Upper lobe of left lung (tissue), 6 donors: ENCODE measurements at regions not wholly inside any gene's neighbourhood (a gene's known extent, or its start where the extent isn't known, plus 50 kb on each side); places are given as distances from the start of the nearest gene placed in this dataset.

ENCODE experiments used
- ATAC-seq, 2 donors: fragments of 200-7000 bp; cut with Tn5 transposase; one replicate each; pipeline ENCODE4 v1.9.1; 2022; ENCODE audit warnings: mild to moderate bottlenecking in 2 of 2, moderate library complexity in 2 of 2; ENCODE audit not compliant: low FRiP score in 2 of 2
- DNase-seq, 2 donors: peaks; one replicate each; pipeline ENCODE4 v3.0.0-alpha.2; 2019 to 2020
- H3K27ac ChIP-seq, 4 donors: fragments of 200-600 bp; sonication (generic); one replicate each; pipeline ENCODE4 v1.5.1; 2016 to 2019
- H3K27me3 ChIP-seq, 4 donors: fragments of 200-600 bp; sonication (generic); one replicate each; pipeline ENCODE4 v1.5.1; 2017 to 2019
- H3K36me3 ChIP-seq, 4 donors: fragments of 200-600 bp; sonication (generic); one replicate each; pipeline ENCODE4 v1.5.1; 2016 to 2019
- H3K4me1 ChIP-seq, 4 donors: fragments of 200-600 bp; sonication (generic); one replicate each; pipeline ENCODE4 v1.5.1; 2018 to 2019
- H3K4me3 ChIP-seq, 4 donors: fragments of 200-600 bp; sonication (generic); one replicate each; pipeline ENCODE4 v1.5.1; 2017 to 2019; ENCODE audit warnings: mild to moderate bottlenecking in 2 of 4, moderate library complexity in 1 of 4
- H3K9me3 ChIP-seq, 4 donors: fragments of 200-600 bp; sonication (generic); one replicate each; pipeline ENCODE4 v1.5.1; 2018 to 2019
- CTCF ChIP-seq, 6 experiments: fragments of 450-650 bp in 4 of 6; fragments of 200-600 bp in 2 of 6; sonication (generic) in 2 of 6; IDR thresholded peaks; one replicate each; pipeline ENCODE4 v1.5.1; 2016 to 2019; ENCODE audit warnings: antibody characterized with exemption in 6 of 6
- EP300 ChIP-seq, 4 donors: sonication (generic); formaldehyde crosslinking; IDR thresholded peaks; one replicate each; pipeline ENCODE4 v1.5.1; 2017; ENCODE audit warnings: antibody characterized with exemption in 4 of 4, control low read depth in 2 of 4
- POLR2A ChIP-seq, 4 donors: fragments of 450-650 bp; IDR thresholded peaks; one replicate each; pipeline ENCODE4 v1.5.1; 2016 to 2017; ENCODE audit warnings: antibody characterized with exemption in 4 of 4, mild to moderate bottlenecking in 2 of 4
- POLR2AphosphoS5 ChIP-seq, 2 donors: sonication (generic); formaldehyde crosslinking; IDR thresholded peaks; one replicate each; pipeline ENCODE4 v1.5.1; 2017; ENCODE audit warnings: antibody characterized with exemption in 2 of 2
- WGBS, 2 donors: methylation state at CpG; one replicate each; pipeline ENCODE4 v1.1.5; 2017 to 2018; 5-methylcytosine and 5-hydroxymethylcytosine counted together
- donor health status: DM: no; HTN: no; CAD: no; lungs with moderate emphysema.
- donor health status: DM: no; HTN: yes; CAD: no; lungs with severe emphysema.

GRCh38 chr12:30850684-30851083, 75.9 kb upstream of the TSPAN11 start:
- Histone ChIP-seq H3K9me3 (no peaks in the 10 kb centered on the region), H3K4me1 (peaks cover 0 to 3% (median 0%) of the 10 kb centered on the region in 4 donors), H3K4me3 (peak overlapping the region in 1 of 4 donors; percentile 55), H3K27me3 (no peaks in the 10 kb centered on the region), H3K27ac (peak overlapping the region in 1 of 4 donors; percentile 59), H3K36me3 (no peaks in the 10 kb centered on the region)
- no peak for ATAC-seq
- DNase-seq, result no peak
- WGBS, 2 donors, result 40 to 44% methylated on average over 8 of the region's 8 CpGs
- TF ChIP-seq CTCF (IDR thresholded peaks at IDR 0.05) (no peak), POLR2A (IDR thresholded peaks at IDR 0.05) (no peak), EP300 (IDR thresholded peaks at IDR 0.05) (no peak), POLR2AphosphoS5 (IDR thresholded peaks at IDR 0.05) (no peak)

GRCh38 chr12:30847259-30847658, 79.3 kb upstream of the TSPAN11 start:
- no peak for TF ChIP-seq POLR2A (IDR thresholded peaks at IDR 0.05)
- TF ChIP-seq EP300 (IDR thresholded peaks at IDR 0.05), result no peak
- TF ChIP-seq POLR2AphosphoS5 (IDR thresholded peaks at IDR 0.05), result no peak
- peak; percentile 46 to 78 (median 63) for TF ChIP-seq CTCF (IDR thresholded peaks at IDR 0.05)
- Histone ChIP-seq H3K4me3 (no peak overlapping the region), H3K4me1 (peaks cover 0 to 3% (median 0%) of the 10 kb centered on the region in 4 donors), H3K27ac (no peak overlapping the region), H3K27me3 (no peaks in the 10 kb centered on the region), H3K9me3 (no peaks in the 10 kb centered on the region), H3K36me3 (no peaks in the 10 kb centered on the region)
- DNase-seq, result no peak
- 19 to 20% methylated on average over 3 of the region's 3 CpGs for WGBS, 2 donors
- no peak for ATAC-seq

GRCh38 chr12:30846776-30847175, 79.8 kb upstream of the TSPAN11 start:
- H3K27ac ChIP-seq, result no peak overlapping the region
- DNase-seq (no peak), ATAC-seq (no peak)
- peaks cover 0 to 3% (median 0%) of the 10 kb centered on the region in 4 donors for H3K4me1 ChIP-seq
- no peak overlapping the region for H3K4me3 ChIP-seq
- H3K36me3 ChIP-seq, result no peaks in the 10 kb centered on the region
- no peak for TF ChIP-seq POLR2A (IDR thresholded peaks at IDR 0.05)
- TF ChIP-seq POLR2AphosphoS5 (IDR thresholded peaks at IDR 0.05), result no peak
- no peak for TF ChIP-seq EP300 (IDR thresholded peaks at IDR 0.05)
- TF ChIP-seq CTCF (IDR thresholded peaks at IDR 0.05), result no peak
- H3K9me3 ChIP-seq, result no peaks in the 10 kb centered on the region
- WGBS, 2 donors, result 82 to 89% methylated on average over 3 to 4 of the region's 4 CpGs
- no peaks in the 10 kb centered on the region for H3K27me3 ChIP-seq

- H3K27ac ChIP-seq, result no peak overlapping the region
- no peaks in the 10 kb centered on the region for H3K9me3 ChIP-seq
- ATAC-seq (no peak), DNase-seq (no peak)
- H3K36me3 ChIP-seq, result no peaks in the 10 kb centered on the region
- WGBS, 2 donors, result 68 to 69% methylated on average over 5 of the region's 5 CpGs
- no peak for TF ChIP-seq POLR2A (IDR thresholded peaks at IDR 0.05)
- no peak for TF ChIP-seq CTCF (IDR thresholded peaks at IDR 0.05)
- no peak for TF ChIP-seq POLR2AphosphoS5 (IDR thresholded peaks at IDR 0.05)
- no peak for TF ChIP-seq EP300 (IDR thresholded peaks at IDR 0.05)
- no peak overlapping the region for H3K4me3 ChIP-seq
- no peaks in the 10 kb centered on the region for H3K27me3 ChIP-seq
- H3K4me1 ChIP-seq, result no peaks in the 10 kb centered on the region
Measured at GRCh38 chr12:30845676-30846075, 80.9 kb upstream of the TSPAN11 start.

GRCh38 chr12:30843211-30843610, 83.3 kb upstream of the TSPAN11 start:
- H3K9me3 ChIP-seq, result no peaks in the 10 kb centered on the region
- H3K4me1 ChIP-seq, result no peaks in the 10 kb centered on the region
- no peak overlapping the region for H3K4me3 ChIP-seq
- no peak for TF ChIP-seq POLR2A (IDR thresholded peaks at IDR 0.05)
- ATAC-seq (no peak), DNase-seq (no peak)
- H3K27me3 ChIP-seq, result no peaks in the 10 kb centered on the region
- WGBS, 2 donors, result 73 to 89% methylated on average over 3 of the region's 3 CpGs
- no peak overlapping the region for H3K27ac ChIP-seq
- no peaks in the 10 kb centered on the region for H3K36me3 ChIP-seq
